ENCODE measurements at regions not wholly inside any gene's neighbourhood (a gene's known extent, or its start where the extent isn't known, plus 50 kb on each side); places are given as distances from the start of the nearest gene placed in this dataset.

DNA sequence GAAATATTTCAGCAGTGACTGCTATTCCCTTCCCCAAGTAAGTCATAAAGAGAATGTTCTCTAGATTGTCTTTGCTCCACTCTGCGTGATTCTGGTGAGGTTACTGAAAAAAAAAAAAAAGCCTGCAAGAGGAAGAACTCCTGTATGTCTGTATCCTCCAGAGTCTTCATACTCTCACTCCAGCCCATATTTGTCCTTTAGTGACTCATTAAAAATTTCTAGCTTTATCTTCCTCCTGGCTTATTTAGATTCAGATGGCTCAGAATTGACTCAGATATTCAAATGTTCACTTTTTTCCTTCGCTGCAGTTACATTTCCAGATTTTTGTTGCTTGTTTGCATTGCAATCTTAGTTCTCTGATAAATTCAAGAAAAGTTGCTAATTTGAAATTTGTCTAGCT, 76.3 kb upstream of the CNTN5 start:
- no TSS peak for BruUV-seq (replicated peaks)
- H3K27ac ChIP-seq (ENCODE audit: low read depth, low read length, poor library complexity, severe bottlenecking) = no peak overlapping the region
- H3K4me3 ChIP-seq (ENCODE audit: low read depth, low read length, poor library complexity, severe bottlenecking) = no peak overlapping the region
- no peak for DNase-seq (ENCODE audit: low spot score)
- POLR2A ChIA-PET (ENCODE audit: low non-redundant PET) = no interaction called here
- no peaks in the 10 kb centered on the region for H3K36me3 ChIP-seq (ENCODE audit: insufficient read depth, low read length, poor library complexity, severe bottlenecking)
- H3K27me3 ChIP-seq (replicated peaks; ENCODE audit: insufficient read depth, low read depth, low read length, poor library complexity) = no peaks in the 10 kb centered on the region
- intact Hi-C loops (cut with micrococcal nuclease; ENCODE audit: unreplicated experiment) = no loop called here
- CTCF ChIA-PET = no interaction called here
- no peak for TF ChIP-seq EZH2 (IDR thresholded peaks at IDR 0.05; ENCODE audit: borderline replicate concordance, low read depth, low read length, poor library complexity, severe bottlenecking)
- TF ChIP-seq, protein P1, sequence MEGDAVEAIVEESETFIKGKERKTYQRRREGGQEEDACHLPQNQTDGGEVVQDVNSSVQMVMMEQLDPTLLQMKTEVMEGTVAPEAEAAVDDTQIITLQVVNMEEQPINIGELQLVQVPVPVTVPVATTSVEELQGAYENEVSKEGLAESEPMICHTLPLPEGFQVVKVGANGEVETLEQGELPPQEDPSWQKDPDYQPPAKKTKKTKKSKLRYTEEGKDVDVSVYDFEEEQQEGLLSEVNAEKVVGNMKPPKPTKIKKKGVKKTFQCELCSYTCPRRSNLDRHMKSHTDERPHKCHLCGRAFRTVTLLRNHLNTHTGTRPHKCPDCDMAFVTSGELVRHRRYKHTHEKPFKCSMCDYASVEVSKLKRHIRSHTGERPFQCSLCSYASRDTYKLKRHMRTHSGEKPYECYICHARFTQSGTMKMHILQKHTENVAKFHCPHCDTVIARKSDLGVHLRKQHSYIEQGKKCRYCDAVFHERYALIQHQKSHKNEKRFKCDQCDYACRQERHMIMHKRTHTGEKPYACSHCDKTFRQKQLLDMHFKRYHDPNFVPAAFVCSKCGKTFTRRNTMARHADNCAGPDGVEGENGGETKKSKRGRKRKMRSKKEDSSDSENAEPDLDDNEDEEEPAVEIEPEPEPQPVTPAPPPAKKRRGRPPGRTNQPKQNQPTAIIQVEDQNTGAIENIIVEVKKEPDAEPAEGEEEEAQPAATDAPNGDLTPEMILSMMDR (conservative IDR thresholded peaks at IDR 0.05; ENCODE audit: low read depth, low read length) = no peak
- peaks cover 6% of the 10 kb centered on the region for H3K9me3 ChIP-seq (ENCODE audit: low read depth, low read length, poor library complexity, severe bottlenecking)
- no peaks in the 10 kb centered on the region for H3K4me1 ChIP-seq (ENCODE audit: insufficient read depth, low read length, poor library complexity, severe bottlenecking)

DNA sequence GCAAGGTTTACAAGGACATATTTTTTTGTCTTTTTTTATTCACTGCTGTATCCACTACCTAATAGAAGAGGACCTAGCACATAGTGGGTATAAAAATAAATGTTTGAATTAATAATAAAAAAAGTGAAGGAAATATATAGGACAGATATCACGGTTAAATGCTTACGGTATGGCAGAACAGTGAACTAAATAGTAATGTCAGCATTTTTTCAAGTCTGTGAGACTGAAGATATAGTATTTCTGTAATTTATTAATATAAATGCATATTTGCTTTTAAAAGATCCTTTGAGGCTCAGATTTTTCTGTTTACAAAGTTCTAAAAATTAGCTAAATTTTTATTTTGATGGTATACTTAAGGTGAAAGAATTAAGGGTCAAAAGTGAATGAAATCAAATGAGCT, 68.6 kb upstream of the CNTN5 start:
- ChIA-PET CTCF (no interaction called here), POLR2A (ENCODE audit: low non-redundant PET) (no interaction called here)
- H3K27ac ChIP-seq (ENCODE audit: low read depth, low read length, poor library complexity, severe bottlenecking) = no peak overlapping the region
- no peaks in the 10 kb centered on the region for H3K4me1 ChIP-seq (ENCODE audit: insufficient read depth, low read length, poor library complexity, severe bottlenecking)
- no peaks in the 10 kb centered on the region for H3K27me3 ChIP-seq (replicated peaks; ENCODE audit: insufficient read depth, low read depth, low read length, poor library complexity)
- no TSS peak for BruUV-seq (replicated peaks)
- H3K36me3 ChIP-seq (ENCODE audit: insufficient read depth, low read length, poor library complexity, severe bottlenecking) = no peaks in the 10 kb centered on the region
- intact Hi-C loops (cut with micrococcal nuclease; ENCODE audit: unreplicated experiment) = no loop called here
- no peak for TF ChIP-seq EZH2 (IDR thresholded peaks at IDR 0.05; ENCODE audit: borderline replicate concordance, low read depth, low read length, poor library complexity, severe bottlenecking)
- TF ChIP-seq, protein P1 (conservative IDR thresholded peaks at IDR 0.05; ENCODE audit: low read depth, low read length) = no peak
- H3K4me3 ChIP-seq (ENCODE audit: low read depth, low read length, poor library complexity, severe bottlenecking) = no peak overlapping the region
- no peak for DNase-seq (ENCODE audit: low spot score)
- no peaks in the 10 kb centered on the region for H3K9me3 ChIP-seq (ENCODE audit: low read depth, low read length, poor library complexity, severe bottlenecking)

DNA sequence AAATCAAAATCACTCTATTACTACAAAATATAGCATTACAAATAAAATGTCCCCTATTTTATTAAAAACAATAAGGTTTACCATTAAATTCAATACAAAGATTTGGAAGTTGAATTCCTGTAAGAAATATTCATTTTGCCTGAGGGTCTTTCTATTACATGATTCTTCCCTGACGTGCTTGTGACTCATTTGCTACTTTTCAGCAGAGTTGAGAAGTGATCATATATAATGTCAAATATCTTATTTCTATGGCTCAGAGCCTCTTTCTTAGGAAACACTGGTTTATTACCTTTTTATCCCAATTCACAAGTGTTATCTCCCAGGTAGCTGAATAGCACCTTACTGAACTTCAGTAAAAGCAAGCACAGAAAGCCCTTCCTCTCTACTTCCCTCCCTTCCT, 65.2 kb upstream of the CNTN5 start:
- Histone ChIP-seq H3K4me1 (ENCODE audit: insufficient read depth, low read length, poor library complexity, severe bottlenecking) (no peaks in the 10 kb centered on the region), H3K36me3 (ENCODE audit: insufficient read depth, low read length, poor library complexity, severe bottlenecking) (no peaks in the 10 kb centered on the region), H3K27me3 (replicated peaks; ENCODE audit: insufficient read depth, low read depth, low read length, poor library complexity) (no peaks in the 10 kb centered on the region), H3K27ac (ENCODE audit: low read depth, low read length, poor library complexity, severe bottlenecking) (no peak overlapping the region), H3K4me3 (ENCODE audit: low read depth, low read length, poor library complexity, severe bottlenecking) (no peak overlapping the region), H3K9me3 (ENCODE audit: low read depth, low read length, poor library complexity, severe bottlenecking) (no peaks in the 10 kb centered on the region)
- ChIA-PET CTCF (no interaction called here), POLR2A (ENCODE audit: low non-redundant PET) (no interaction called here)
- intact Hi-C loops (cut with micrococcal nuclease; ENCODE audit: unreplicated experiment) = no loop called here
- no TSS peak for BruUV-seq (replicated peaks)
- no peak for TF ChIP-seq EZH2 (IDR thresholded peaks at IDR 0.05; ENCODE audit: borderline replicate concordance, low read depth, low read length, poor library complexity, severe bottlenecking)
- TF ChIP-seq, protein P1 (conservative IDR thresholded peaks at IDR 0.05; ENCODE audit: low read depth, low read length) = no peak
- no peak for DNase-seq (ENCODE audit: low spot score)

Measured in A673 (cell line).